GM18909 (cell line): ENCODE measurements at regions not wholly inside any gene's neighbourhood (a gene's known extent, or its start where the extent isn't known, plus 50 kb on each side); places are given as distances from the start of the nearest gene placed in this dataset.
"Not testable (repeated sequence)": the region's sequence is repeated elsewhere in the genome, so short reads cannot be mapped to it uniquely, and the experiment has no call there.

Experiments
- ATAC-seq: cut with Tn5 transposase; IDR thresholded peaks from one replicate; pipeline ENCODE4 v1.9.1; 2021; ENCODE audit warnings: mild to moderate bottlenecking; ENCODE audit not compliant: unreplicated experiment, poor library complexity

- ATAC-seq = no peak
Measured at GRCh38 chr10:3975016-3975415, 190.0 kb upstream of the KLF6 start.

DNA sequence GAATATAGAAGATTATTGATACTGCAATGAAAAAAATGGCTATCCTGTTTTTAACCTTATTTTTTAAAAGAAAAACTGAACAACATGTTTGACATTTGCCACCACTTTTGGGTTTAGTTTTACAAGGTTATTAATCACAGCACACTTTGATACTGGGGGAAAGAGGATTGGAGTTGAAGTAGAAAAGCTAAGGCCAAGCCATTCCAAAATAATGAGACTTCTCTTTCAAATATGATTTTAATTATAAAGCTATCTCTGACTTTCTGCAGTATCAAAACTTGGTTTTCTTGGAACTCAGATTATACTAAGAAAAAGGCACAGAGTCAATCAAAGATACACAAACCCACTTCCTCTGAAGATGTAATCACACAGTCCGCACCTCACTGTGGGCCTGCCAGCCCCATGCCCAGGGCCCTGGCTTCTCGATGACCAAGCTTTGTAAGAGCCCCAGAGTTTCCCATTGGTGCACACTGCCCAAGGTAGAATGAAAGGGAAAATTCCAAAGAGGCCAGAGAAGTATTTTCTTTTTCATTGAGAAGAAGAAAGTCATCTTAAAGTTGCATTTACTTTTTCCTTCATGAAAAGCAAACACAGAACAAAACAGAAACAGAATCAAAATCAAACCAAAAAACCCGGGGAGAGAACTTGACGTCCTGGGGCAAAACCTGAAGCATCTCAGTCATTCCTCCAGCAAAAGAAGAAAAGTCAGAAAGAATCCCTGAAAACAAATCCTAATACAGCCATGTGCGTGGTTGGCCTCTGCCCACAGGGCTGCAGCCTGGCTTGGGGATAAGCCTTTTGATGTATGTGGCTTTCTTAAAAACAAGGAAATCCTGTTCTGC is 187.7 kb upstream of the KLF6 start:
- ATAC-seq = no peak

GRCh38 chr10:3971713-3972112 is 186.7 kb upstream of the KLF6 start:
- no peak for ATAC-seq

GRCh38 chr10:3969876-3970666 is 185.1 kb upstream of the KLF6 start:
- ATAC-seq = no peak

DNA sequence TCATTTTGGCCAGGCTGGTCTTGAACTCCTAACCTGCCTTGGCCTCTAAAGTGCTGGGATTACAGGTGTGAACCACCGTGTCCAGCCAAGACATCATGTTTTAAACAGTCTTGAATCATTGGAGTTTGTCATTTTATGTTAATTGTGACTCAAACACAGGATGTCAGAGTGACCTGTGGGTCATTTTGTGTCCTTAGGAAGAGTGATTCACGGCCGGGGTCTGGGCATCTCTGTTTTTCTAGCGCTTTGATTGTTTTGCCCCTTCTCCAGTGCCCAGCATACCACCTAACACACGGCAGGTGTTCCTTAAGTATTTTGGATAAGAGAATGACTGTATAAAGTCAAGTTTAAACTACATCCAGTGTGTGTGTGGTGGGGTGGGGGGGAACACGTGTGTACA is 183.7 kb upstream of the KLF6 start:
- ATAC-seq = no peak

DNA sequence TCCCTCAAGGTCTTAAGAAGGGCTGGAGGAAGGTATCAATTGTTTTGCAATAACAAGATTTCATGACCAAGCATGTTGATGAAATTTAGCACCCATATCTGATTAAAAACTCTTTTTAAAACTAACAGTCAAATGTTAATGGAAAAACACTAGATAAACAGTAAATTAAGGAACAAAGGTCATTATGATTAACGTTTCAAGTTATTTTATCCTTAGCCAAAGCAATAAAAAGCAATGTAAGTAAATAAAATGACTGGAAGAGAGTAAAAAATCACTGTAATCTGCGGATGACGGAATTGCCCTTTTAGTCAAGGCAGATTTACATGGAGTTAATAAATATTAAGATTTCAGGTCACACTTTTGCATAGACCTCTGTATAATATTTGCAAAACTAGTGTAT is 179.5 kb upstream of the KLF6 start:
- no peak for ATAC-seq

DNA sequence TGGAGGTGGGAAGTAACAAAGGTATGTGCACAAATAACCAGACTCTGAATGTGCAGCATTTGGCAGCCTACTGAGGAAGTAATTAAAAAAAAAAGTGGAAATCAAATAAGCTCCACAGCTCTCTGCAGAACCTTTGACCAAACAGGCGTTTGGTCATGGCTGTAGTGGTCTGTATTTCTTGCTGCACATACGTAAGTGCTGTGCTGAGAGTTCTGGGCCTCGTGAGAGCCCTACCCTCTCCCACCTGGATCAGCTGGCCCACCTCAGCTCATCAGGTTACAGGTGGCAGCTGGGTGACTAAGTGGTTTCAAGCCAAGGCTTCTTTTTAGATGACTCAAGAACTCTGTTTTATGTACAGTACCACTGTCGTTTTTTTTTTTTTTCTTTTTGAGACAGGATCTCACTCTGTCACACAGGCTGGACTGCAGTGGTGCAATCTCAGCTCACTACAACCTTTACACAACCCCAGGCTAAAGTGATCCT is 178.2 kb upstream of the KLF6 start:
- ATAC-seq = no peak

DNA sequence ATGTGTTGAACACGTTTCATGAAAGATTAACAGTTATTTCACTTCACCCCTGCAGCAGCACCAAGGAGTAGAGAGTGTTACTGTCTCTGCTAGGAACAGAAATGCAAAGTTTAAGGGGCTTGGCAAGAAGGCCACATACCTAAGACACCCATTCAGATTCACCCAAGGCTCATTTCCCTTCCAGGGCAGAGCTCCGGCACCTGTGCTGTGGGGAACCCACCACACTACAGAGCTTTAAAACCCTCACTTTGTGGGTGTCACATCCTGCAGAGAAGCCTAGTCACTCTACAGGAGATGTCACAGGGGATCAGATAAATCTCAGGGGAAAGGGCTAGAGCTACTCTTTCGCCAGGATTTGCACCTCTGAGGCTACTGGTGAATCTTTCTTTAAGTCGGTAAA is 176.1 kb upstream of the KLF6 start:
- peak; percentile 78 for ATAC-seq

DNA sequence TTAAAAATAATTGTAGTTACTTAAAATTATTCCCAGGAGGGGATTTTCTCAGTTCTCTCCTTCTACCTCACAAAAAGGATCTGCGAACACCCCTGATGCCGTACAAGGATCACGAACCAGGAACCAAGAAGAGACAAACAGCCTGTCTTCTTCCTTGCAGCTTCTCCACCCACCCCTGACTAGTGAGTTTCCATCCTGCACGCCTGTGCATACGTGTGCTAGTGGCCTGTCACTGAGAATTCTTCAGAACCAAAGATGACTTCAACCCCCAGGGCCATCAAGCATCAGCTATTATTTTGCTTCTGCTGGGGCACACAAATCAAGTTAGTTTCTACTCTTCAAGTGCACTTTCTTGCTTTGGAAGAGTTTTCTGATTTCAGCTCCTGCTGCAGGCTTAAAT is 175.5 kb upstream of the KLF6 start:
- no peak for ATAC-seq

- no peak for ATAC-seq
Measured at GRCh38 chr10:3959370-3960325, 174.6 kb upstream of the KLF6 start.

DNA sequence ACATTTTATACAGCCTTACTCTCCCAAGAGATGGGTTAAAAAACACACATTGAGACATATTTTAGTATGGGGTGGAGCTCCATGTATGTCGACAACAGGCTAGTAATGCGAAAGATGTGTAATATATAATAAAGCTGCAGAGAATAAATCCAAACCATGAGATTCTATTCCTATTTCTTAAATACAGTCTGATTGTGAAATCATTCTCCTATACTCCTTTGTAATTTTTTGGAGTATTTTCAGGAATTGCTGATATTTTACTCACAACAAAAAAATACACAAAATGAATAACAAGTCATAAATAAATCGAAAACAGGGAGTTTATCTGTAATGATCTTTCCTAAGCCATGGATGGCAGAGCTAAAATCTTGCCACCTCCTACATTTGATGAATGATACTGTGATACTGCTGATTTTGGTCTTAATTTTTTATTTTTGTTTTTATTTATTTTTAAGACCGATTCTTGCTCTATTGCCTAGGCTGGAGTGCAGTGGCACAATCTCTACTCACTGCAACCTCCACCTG is 173.5 kb upstream of the KLF6 start:
- no peak for ATAC-seq

DNA sequence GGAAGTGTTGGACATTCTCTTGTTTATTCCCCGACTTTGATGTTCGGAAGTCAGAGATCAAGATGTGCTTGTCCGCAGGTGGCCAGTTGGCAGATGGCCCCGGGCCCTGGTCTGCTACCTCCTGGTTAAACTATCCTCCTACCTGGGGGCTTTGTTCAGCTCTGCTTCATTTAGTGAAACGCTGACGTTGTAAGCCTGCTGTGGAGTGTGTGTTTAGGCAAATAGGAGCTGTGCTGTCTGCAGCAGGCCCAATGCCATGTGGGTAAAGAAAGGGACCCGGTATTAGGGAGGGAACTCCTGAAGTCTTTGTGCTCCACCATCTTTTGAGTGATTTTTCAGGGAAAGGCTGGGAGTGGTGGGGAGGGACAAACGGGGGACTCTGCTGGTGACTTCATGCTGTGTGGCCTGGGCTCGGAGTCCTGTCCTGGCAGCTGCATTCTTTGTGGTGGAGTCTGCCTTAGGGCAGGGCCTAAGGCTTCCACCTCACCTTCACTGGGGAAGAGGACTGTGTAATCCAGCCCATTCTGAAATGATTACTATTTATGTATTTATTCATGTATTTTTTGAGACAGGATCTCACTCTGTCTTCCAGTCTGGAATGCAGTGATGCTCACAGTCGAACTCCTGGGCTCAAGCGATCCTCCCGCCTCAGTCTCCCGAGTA is 171.1 kb upstream of the KLF6 start:
- ATAC-seq = no peak

- no peak for ATAC-seq
Measured at GRCh38 chr10:3955493-3955892, 170.5 kb upstream of the KLF6 start.

GRCh38 chr10:3954615-3955014 is 169.6 kb upstream of the KLF6 start:
- ATAC-seq = no peak

GRCh38 chr10:3954007-3954406 is 169.0 kb upstream of the KLF6 start:
- not testable (repeated sequence) for ATAC-seq

- ATAC-seq = no peak
Measured at GRCh38 chr10:3951993-3952392, 167.0 kb upstream of the KLF6 start.

DNA sequence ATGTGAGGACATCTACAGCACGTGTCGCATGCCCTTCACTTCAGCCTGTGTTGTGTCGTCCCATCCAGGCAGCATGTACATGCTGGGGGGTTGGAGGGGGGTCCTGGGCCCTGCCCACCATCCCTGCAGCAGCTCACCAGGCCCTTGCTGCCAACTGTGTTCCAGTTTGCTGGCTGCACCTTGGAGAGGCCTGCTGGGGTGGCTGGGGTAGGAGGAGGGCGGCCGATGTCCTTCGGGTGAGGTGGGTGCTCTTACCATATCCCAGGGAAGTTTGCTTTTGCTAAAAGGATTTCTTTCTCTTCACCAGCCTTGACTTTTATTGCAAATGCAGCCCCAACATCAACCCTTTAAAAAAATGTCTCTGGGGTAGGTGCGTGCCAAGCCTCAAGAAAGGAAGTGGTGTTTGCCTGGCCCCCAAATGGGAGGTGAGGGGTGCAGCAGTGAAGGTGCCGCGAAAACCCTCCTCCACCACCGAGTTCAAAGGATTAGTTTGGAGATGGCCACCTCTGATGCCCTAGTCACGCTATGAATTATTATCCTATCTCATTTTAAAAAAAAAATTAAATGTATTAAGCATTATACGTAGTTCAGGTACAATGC is 165.8 kb upstream of the KLF6 start:
- no peak for ATAC-seq

DNA sequence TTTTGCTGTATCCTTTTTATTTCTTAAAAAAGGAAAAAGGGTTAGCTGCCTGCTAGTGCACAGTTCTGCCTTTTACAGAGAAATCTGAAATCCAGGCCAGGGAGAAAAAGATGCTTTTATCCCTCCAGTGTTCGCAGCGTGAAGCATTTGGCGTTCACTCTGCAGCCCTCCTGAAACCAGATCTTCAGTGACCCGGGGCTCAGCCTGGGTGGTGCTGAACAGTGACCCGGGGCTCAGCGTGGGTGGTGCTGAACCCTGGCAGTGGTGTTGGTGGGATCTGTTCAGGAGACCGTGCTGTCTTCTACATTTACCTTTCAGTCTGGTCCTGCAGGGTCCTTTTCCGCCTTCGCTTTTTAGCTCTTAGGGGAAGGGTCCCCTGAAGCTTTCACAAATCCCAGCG is 164.7 kb upstream of the KLF6 start:
- ATAC-seq = no peak

DNA sequence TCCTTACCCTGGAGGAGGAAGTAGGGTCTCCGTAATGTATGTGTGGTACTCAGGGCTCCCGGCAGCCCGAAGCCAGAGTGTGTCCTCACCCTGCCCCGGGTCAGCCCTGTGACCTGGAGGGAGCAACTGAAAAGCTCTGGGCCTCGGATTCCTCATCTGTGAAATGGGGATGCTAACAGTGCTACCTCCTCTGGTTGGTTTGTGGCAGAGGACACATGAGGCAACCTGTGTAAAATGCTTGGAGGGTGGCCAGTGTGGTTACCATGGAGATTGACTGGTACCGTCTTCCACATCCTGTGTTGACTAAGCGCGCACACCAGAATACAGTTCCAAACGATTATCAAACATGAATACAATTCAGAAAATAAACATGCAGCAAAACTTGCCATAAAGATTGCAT is 163.8 kb upstream of the KLF6 start:
- no peak for ATAC-seq
